Hematopoietic multipotent progenitor cell (in vitro differentiated cells): ENCODE measurements at regions not wholly inside any gene's neighbourhood (a gene's known extent, or its start where the extent isn't known, plus 50 kb on each side); places are given as distances from the start of the nearest gene placed in this dataset.
"Not testable (repeated sequence)": the region's sequence is repeated elsewhere in the genome, so short reads cannot be mapped to it uniquely, and the experiment has no call there.

ENCODE experiments used
- DNase-seq, 3 donors: peaks; one replicate each; pipeline ENCODE4 v3.0.0-alpha.2; 2011 to 2015; ENCODE audit warnings: low read depth in 2 of 3, low spot score in 2 of 3

GRCh38 chr12:114194066-114194465 is 211.9 kb downstream of the TBX5 start:
- no peak for DNase-seq

- no peak for DNase-seq
Measured at GRCh38 chr12:114193474-114193873, 212.5 kb downstream of the TBX5 start.

- DNase-seq, result no peak
Measured at GRCh38 chr12:114192549-114192948, 213.4 kb downstream of the TBX5 start.

GRCh38 chr12:114192013-114192412 is 213.9 kb downstream of the TBX5 start:
- DNase-seq, result no peak

GRCh38 chr12:114191581-114191980 is 214.4 kb downstream of the TBX5 start:
- no peak for DNase-seq

GRCh38 chr12:114190971-114191370 is 215.0 kb downstream of the TBX5 start:
- no peak for DNase-seq

GRCh38 chr12:114189266-114189665 is 216.7 kb downstream of the TBX5 start:
- no peak for DNase-seq

GRCh38 chr12:114186241-114187002 is 219.5 kb downstream of the TBX5 start:
- DNase-seq, result no peak

GRCh38 chr12:114185036-114185435 is 218.9 kb upstream of the RBM19 start:
- no peak for DNase-seq

GRCh38 chr12:114174326-114174725 is 208.2 kb upstream of the RBM19 start:
- no peak for DNase-seq

GRCh38 chr12:114172135-114172534 is 206.0 kb upstream of the RBM19 start:
- no peak for DNase-seq

GRCh38 chr12:114168061-114168460 is 201.9 kb upstream of the RBM19 start:
- DNase-seq, result no peak

GRCh38 chr12:114167431-114167830 is 201.3 kb upstream of the RBM19 start:
- DNase-seq, result no peak

GRCh38 chr12:114166362-114166761 is 200.2 kb upstream of the RBM19 start:
- no peak for DNase-seq

- no peak for DNase-seq
Measured at GRCh38 chr12:114165921-114166320, 199.8 kb upstream of the RBM19 start.

GRCh38 chr12:114164351-114164750 is 198.2 kb upstream of the RBM19 start:
- DNase-seq, result no peak

GRCh38 chr12:114163771-114164170 is 197.6 kb upstream of the RBM19 start:
- no peak for DNase-seq

GRCh38 chr12:114160445-114160844 is 194.3 kb upstream of the RBM19 start:
- DNase-seq, result no peak

- no peak for DNase-seq
Measured at GRCh38 chr12:114152890-114153289, 186.8 kb upstream of the RBM19 start.

- no peak for DNase-seq
Measured at GRCh38 chr12:114152066-114152465, 185.9 kb upstream of the RBM19 start.

GRCh38 chr12:114150584-114150983 is 184.5 kb upstream of the RBM19 start:
- not testable (repeated sequence) for DNase-seq

GRCh38 chr12:114141921-114142564 is 175.9 kb upstream of the RBM19 start:
- DNase-seq, result no peak
